Lower leg skin (tissue), 4 donors: ENCODE measurements at regions not wholly inside any gene's neighbourhood (a gene's known extent, or its start where the extent isn't known, plus 50 kb on each side); places are given as distances from the start of the nearest gene placed in this dataset.

Experiments
- DNase-seq, 2 donors: peaks; one replicate each; pipeline ENCODE4 v3.0.0-alpha.2; 2019; ENCODE audit warnings: low spot score in 2 of 2
- H3K4me3 ChIP-seq: fragments of 200-600 bp; sonication (generic); 2 replicates; pipeline ENCODE4 v1.5.1; 2017; ENCODE audit warnings: mild to moderate bottlenecking, low read depth; ENCODE audit not compliant: poor library complexity, severe bottlenecking
- POLR2A ChIP-seq, 2 donors: fragments of 450-650 bp; IDR thresholded peaks; one replicate each; pipeline ENCODE4 v1.6.1; 2016 to 2017; ENCODE audit warnings: antibody characterized with exemption in 2 of 2, mild to moderate bottlenecking in 1 of 2, moderate library complexity in 1 of 2
- WGBS, 2 donors: methylation state at CpG; one replicate each; pipeline ENCODE4 v1.1.5; 2018; 5-methylcytosine and 5-hydroxymethylcytosine counted together
- intact Hi-C: fragments of 100-400 bp; cut with DNase I; formaldehyde crosslinking; loops from one replicate; pipeline ENCODE4 v1.15.0; 2023; ENCODE audit warnings: low total_unique reads
- TF ChIP-seq, protein P1 (sequence below), 3 donors: fragments of 450-650 bp; IDR thresholded peaks; one replicate each; pipeline ENCODE4 v1.5.1; 2016; ENCODE audit warnings: antibody characterized with exemption in 3 of 3, mild to moderate bottlenecking in 3 of 3, moderate library complexity in 2 of 3

DNA sequence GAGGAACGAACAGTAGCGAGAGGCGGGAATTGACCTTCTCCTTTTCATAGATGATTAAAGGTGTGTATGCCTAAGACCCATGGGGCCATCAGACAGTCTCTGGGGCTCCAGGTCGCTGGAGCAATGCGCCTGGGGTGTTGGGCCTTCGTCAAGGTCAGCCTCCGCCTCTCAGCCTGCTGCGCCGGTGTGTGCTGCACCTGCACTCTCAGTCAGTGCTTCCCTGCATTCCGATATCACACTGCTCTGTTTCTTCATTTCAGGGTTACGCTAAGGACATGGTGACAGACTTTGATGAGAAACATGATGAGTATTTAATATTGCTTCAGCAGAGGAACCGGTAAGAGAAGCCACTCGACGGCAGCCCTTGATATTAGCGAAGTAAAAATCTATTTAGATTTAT, 68.2 kb downstream of the KATNIP start:
- no peak overlapping the region for H3K4me3 ChIP-seq
- no peak for DNase-seq
- 83 to 88% methylated on average over 15 of the region's 15 CpGs for WGBS, 2 donors
- no peak for TF ChIP-seq POLR2A (IDR thresholded peaks at IDR 0.05)
- TF ChIP-seq, protein P1, sequence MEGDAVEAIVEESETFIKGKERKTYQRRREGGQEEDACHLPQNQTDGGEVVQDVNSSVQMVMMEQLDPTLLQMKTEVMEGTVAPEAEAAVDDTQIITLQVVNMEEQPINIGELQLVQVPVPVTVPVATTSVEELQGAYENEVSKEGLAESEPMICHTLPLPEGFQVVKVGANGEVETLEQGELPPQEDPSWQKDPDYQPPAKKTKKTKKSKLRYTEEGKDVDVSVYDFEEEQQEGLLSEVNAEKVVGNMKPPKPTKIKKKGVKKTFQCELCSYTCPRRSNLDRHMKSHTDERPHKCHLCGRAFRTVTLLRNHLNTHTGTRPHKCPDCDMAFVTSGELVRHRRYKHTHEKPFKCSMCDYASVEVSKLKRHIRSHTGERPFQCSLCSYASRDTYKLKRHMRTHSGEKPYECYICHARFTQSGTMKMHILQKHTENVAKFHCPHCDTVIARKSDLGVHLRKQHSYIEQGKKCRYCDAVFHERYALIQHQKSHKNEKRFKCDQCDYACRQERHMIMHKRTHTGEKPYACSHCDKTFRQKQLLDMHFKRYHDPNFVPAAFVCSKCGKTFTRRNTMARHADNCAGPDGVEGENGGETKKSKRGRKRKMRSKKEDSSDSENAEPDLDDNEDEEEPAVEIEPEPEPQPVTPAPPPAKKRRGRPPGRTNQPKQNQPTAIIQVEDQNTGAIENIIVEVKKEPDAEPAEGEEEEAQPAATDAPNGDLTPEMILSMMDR (IDR thresholded peaks at IDR 0.05): no peak
- intact Hi-C loops: loop anchor here (2.0 kb wide), 1 partner anchor 67 kb away; the partner anchor contains the start of gene KATNIP

DNA sequence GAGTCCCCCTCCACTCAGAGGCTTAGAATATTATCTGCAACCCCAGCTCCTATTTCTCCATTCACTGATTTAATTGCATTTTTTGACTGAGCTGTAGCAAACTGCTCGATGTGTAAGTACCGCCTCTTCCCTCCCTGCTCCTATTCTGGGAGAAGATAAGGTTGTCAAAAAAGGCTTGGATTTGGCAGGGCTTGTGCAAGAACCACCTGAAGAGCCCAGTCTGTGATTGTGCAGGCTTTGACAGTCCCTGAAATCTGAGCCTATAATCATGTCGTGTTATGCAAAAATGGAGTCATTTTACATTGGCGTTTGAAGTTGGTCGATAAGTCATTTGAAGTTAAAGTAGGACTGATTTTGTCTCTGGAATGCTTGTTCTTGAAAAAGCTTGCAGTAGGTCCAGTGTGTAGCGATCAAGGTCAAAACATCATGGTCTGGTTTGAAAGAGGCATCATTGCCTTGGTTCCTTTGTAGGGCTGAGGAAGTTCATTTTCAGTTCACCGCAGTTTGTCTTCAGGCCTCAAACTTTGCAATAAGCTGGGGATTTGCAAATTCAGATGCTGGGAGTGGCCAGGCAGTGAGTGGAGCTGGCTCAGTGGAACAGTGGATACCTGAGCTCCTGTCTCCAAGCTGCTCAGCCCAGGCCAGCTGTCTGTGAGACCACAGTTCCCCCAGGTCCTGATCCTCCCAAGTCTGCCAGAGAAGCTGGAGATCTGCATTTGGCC, 68.8 kb downstream of the KATNIP start:
- no peak overlapping the region for H3K4me3 ChIP-seq
- WGBS, 2 donors: 49% methylated on average over 7 of the region's 7 CpGs
- DNase-seq: no peak
- TF ChIP-seq POLR2A (IDR thresholded peaks at IDR 0.05): no peak
- TF ChIP-seq, protein P1 (IDR thresholded peaks at IDR 0.05): no peak
- intact Hi-C loops: loop anchor here (2.0 kb wide), 1 partner anchor 68 kb away; the partner anchor contains the start of gene KATNIP

DNA sequence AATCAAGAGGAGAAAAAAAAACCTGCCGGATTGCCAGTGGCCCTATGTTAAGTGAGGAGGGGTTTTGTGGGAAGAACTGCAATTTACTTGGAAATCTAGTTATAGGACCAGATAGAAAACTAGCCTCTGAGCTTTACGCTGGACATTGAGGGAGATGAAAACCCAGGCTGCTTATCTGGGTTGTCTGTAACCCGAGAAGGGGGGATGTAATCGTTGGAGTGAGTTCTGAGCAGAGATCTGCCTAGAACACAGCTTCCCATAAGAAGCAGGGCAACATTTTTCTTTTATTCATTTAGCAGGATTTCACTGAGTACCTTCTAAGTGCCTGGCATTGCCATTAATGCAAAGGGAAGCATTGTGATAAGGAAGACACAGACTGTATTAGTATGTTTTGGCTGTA, 70.6 kb downstream of the KATNIP start:
- TF ChIP-seq, protein P1 (IDR thresholded peaks at IDR 0.05): no peak
- TF ChIP-seq POLR2A (IDR thresholded peaks at IDR 0.05): no peak
- no peak for DNase-seq
- intact Hi-C loops: no loop called here
- 81 to 86% methylated on average over 4 of the region's 4 CpGs for WGBS, 2 donors
- no peak overlapping the region for H3K4me3 ChIP-seq

DNA sequence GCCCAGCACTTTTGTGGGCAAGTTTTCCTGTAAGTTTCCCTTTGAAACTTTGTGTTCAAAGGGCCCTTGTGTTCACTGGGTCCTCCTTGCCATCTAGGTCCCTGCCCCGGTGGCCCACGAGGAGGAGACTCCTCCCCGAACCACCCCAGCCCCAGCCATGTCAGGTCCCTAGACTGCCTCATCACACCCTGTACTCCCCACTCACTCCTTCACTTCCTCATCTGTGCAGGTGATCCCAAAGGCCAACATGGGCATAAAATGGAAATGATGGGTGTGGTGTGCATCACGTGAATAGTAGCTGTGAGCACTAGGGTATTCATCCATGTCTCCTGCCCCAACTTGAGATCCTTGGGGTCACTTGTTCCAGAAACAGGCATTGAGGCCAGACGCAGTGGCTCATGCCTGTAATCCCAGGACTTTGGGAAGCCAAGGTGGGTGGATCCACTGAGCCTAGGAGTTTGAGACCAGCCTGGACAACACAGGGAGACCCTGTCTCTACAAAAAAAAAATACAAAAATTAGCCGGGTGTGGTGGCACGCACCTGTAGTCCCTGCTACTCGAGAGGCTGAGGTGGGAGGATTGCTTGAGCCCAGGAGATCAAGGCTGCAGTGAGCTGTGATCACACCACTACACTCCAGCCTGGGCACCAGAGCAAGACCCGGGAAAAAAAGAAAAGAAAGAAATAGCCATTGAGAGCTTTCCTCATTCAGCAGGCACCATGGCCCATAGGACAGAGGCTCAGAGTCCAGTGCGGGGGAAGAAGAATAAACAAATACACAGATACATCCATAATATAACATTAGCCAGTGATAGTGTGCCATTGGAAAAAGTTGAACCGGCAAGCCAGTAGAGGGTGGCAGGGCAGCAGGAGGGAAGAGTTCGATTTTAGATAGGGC, 74.5 kb downstream of the KATNIP start:
- DNase-seq: no peak
- TF ChIP-seq, protein P1 (IDR thresholded peaks at IDR 0.05): no peak
- no peak overlapping the region for H3K4me3 ChIP-seq
- intact Hi-C loops: no loop called here
- 79 to 81% methylated on average over 12 of the region's 12 CpGs for WGBS, 2 donors

DNA sequence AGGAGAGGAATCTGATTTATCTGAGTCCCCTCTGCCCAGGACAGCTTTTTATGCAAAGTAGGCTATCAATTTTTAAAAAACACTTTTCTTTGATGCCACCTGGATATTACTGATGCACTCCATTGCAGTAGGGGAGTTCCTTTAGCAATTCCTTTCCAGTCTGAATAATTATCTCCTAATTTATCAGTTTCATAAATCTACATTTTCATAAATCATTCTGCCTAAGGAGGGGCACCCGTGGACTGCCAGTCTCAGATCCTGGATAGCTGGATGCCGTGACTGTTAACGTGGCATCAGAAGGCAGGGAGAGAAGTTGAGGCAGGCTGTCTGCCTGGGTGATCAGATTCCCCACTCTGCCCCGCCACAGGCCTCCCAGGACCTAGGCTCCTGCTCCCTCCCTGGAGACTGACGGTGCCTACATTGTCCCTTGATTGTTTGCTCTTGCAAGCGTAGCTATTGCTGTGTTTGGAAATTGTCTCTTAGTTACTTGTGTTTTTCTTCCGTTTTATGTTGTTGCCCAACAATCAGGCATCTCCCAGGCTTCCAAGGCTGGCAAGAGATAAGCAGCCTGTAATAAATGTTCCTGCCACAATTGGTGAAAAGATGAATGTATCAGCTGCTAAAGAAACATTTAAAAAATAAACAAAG, 75.2 kb downstream of the KATNIP start:
- intact Hi-C loops: no loop called here
- DNase-seq: no peak
- TF ChIP-seq, protein P1 (IDR thresholded peaks at IDR 0.05): no peak
- no peak for TF ChIP-seq POLR2A (IDR thresholded peaks at IDR 0.05)
- WGBS, 2 donors: 20 to 33% methylated on average over 7 of the region's 7 CpGs
- no peak overlapping the region for H3K4me3 ChIP-seq
